ENCODE measurements at regions not wholly inside any gene's neighbourhood (a gene's known extent, or its start where the extent isn't known, plus 50 kb on each side); places are given as distances from the start of the nearest gene placed in this dataset.

GRCh38 chr10:47088656-47089354 is 177.6 kb downstream of the PTPN20 start:
- TF ChIP-seq CTCF (conservative IDR thresholded peaks at IDR 0.05; ENCODE audit: low read length) (no peak), EZH2phosphoT487 (IDR thresholded peaks at IDR 0.05; ENCODE audit: borderline replicate concordance) (no peak)

Measured in Loucy (cell line).